Neuronal stem cell (in vitro differentiated cells): ENCODE measurements at regions not wholly inside any gene's neighbourhood (a gene's known extent, or its start where the extent isn't known, plus 50 kb on each side); places are given as distances from the start of the nearest gene placed in this dataset.

Experiments used
- DNase-seq: peaks from one replicate; pipeline ENCODE4 v3.0.0-alpha.2; 2013; ENCODE audit warnings: low spot score
- H2AFZ ChIP-seq: one replicate; pipeline ENCODE4 v1.6.1; 2013; ENCODE audit warnings: mild to moderate bottlenecking, low read length, inconsistent platforms
- H2AK5ac ChIP-seq: 2 replicates; pipeline ENCODE4 v1.6.1; 2013; ENCODE audit warnings: low read depth, mild to moderate bottlenecking, inconsistent platforms, low read length, moderate library complexity, mixed read lengths
- H2BK120ac ChIP-seq: 2 replicates; pipeline ENCODE4 v1.6.1; 2013; ENCODE audit warnings: low read depth, mild to moderate bottlenecking, inconsistent platforms, low read length, moderate library complexity, mixed read lengths
- H2BK12ac ChIP-seq: one replicate; pipeline ENCODE4 v1.6.1; 2013; ENCODE audit warnings: low read length, inconsistent platforms
- H2BK15ac ChIP-seq: 2 replicates; pipeline ENCODE4 v1.6.1; 2013; ENCODE audit warnings: mild to moderate bottlenecking, low read length, inconsistent platforms, mixed read lengths
- H2BK5ac ChIP-seq: one replicate; pipeline ENCODE4 v1.6.1; 2013; ENCODE audit warnings: inconsistent platforms, mild to moderate bottlenecking, low read length, moderate library complexity
- H3K14ac ChIP-seq: one replicate; pipeline ENCODE4 v1.6.1; 2013; ENCODE audit warnings: low read length, inconsistent platforms
- H3K18ac ChIP-seq: 2 replicates; pipeline ENCODE4 v1.6.1; 2013; ENCODE audit warnings: low read length, inconsistent platforms
- H3K23ac ChIP-seq: 2 replicates; pipeline ENCODE4 v1.6.1; 2013; ENCODE audit warnings: low read depth, mild to moderate bottlenecking, mixed read lengths, low read length, inconsistent platforms; ENCODE audit not compliant: poor library complexity
- H3K27ac ChIP-seq: replicated peaks from 3 replicates; pipeline ENCODE4 v1.5.1; 2013; ENCODE audit warnings: low read length, inconsistent platforms
- H3K27me3 ChIP-seq, 3 experiments: 2 replicates each; pipeline ENCODE4 v1.6.1; 2013; ENCODE audit warnings: low read length in 3 of 3, mild to moderate bottlenecking in 2 of 3, inconsistent platforms in 1 of 3, low read depth in 1 of 3, mixed read lengths in 1 of 3, moderate library complexity in 1 of 3; ENCODE audit not compliant: control insufficient read depth in 3 of 3, insufficient read depth in 3 of 3
- H3K36me3 ChIP-seq, 2 donors: replicated peaks in 1 of 2; 2 replicates each; pipeline ENCODE4 v1.6.1; 2013; ENCODE audit warnings: low read length in 2 of 2; ENCODE audit not compliant: control insufficient read depth in 2 of 2, insufficient read depth in 2 of 2
- H3K4ac ChIP-seq: 2 replicates; pipeline ENCODE4 v1.6.1; 2013; ENCODE audit warnings: inconsistent platforms, mild to moderate bottlenecking, low read length, moderate library complexity
- H3K4me1 ChIP-seq, 2 donors: 1 replicate in 1 of 2; 2 replicates in 1 of 2; pipeline ENCODE4 v1.6.1; 2013; ENCODE audit warnings: low read length in 2 of 2, low read depth in 1 of 2; ENCODE audit not compliant: control insufficient read depth in 2 of 2, insufficient read depth in 1 of 2
- H3K4me2 ChIP-seq: one replicate; pipeline ENCODE4 v1.6.1; 2013; ENCODE audit warnings: mild to moderate bottlenecking, low read length, inconsistent platforms; ENCODE audit not compliant: insufficient read depth, poor library complexity, severe bottlenecking
- H3K4me3 ChIP-seq, 2 donors: 2 replicates each; pipeline ENCODE4 v1.5.1; 2013; ENCODE audit warnings: low read length in 2 of 2, mild to moderate bottlenecking in 2 of 2, inconsistent platforms in 1 of 2, moderate library complexity in 1 of 2
- H3K79me1 ChIP-seq: one replicate; pipeline ENCODE4 v1.6.1; 2013; ENCODE audit warnings: low read depth, mild to moderate bottlenecking, inconsistent platforms, low read length, moderate library complexity
- H3K9ac ChIP-seq: one replicate; pipeline ENCODE4 v1.6.1; 2013; ENCODE audit warnings: mild to moderate bottlenecking, low read depth, low read length, inconsistent platforms; ENCODE audit not compliant: poor library complexity
- H3K9me3 ChIP-seq, 2 donors: replicated peaks in 1 of 2; 2 replicates each; pipeline versions ENCODE3 to v1.6.1; 2013; ENCODE audit warnings: low read length in 2 of 2, mild to moderate bottlenecking in 2 of 2, inconsistent platforms in 1 of 2, low read depth in 1 of 2, mixed read lengths in 1 of 2, moderate library complexity in 1 of 2; ENCODE audit not compliant: control insufficient read depth in 2 of 2, insufficient read depth in 1 of 2
- H4K8ac ChIP-seq: one replicate; pipeline ENCODE4 v1.6.1; 2013; ENCODE audit warnings: low read depth, mild to moderate bottlenecking, inconsistent platforms, low read length, moderate library complexity
- H4K91ac ChIP-seq: one replicate; pipeline ENCODE4 v1.6.1; 2013; ENCODE audit warnings: low read length, low read depth, mild to moderate bottlenecking, inconsistent platforms; ENCODE audit not compliant: poor library complexity
- WGBS, 2 donors: extraction: QIAGEN DNeasy Blood & Tissue Kit; methylation state at CpG; one replicate each; pipeline ENCODE4 v1.1.7; 2013; ENCODE audit warnings: missing lambda C conversion rate in 2 of 2, mixed read lengths in 1 of 2; ENCODE audit not compliant: insufficient read length in 2 of 2, insufficient replicate concordance in 1 of 2; ENCODE audit errors: extremely low coverage in 2 of 2; 5-methylcytosine and 5-hydroxymethylcytosine counted together

- H2AFZ ChIP-seq: peak overlapping the region; percentile 45
- no peak overlapping the region for H2AK5ac ChIP-seq
- no peak overlapping the region for H2BK5ac ChIP-seq
- H3K27ac ChIP-seq: no peak overlapping the region
- H3K4me2 ChIP-seq: no peak overlapping the region
- DNase-seq: no peak
- H3K79me1 ChIP-seq: no peaks in the 10 kb centered on the region
- H4K8ac ChIP-seq: no peak overlapping the region
- peak overlapping the region; percentile 62 for H3K18ac ChIP-seq
- H3K14ac ChIP-seq: peak overlapping the region; percentile 10
- WGBS, 2 donors: no CpG with 5 or more reads among the region's 17 CpGs
- H3K9me3 ChIP-seq: no peaks in the 10 kb centered on the region
- no peaks in the 10 kb centered on the region for H3K36me3 ChIP-seq
- peak overlapping the region in 1 of 2 donors; percentile 22 for H3K4me3 ChIP-seq
- H3K4ac ChIP-seq: no peak overlapping the region
- H2BK12ac ChIP-seq: no peak overlapping the region
- no peak overlapping the region for H4K91ac ChIP-seq
- no peak overlapping the region for H3K9ac ChIP-seq
- H2BK120ac ChIP-seq: no peak overlapping the region
- H3K4me1 ChIP-seq: peaks cover 0 to 3% of the 10 kb centered on the region in 2 donors
- H3K23ac ChIP-seq: no peak overlapping the region
- H2BK15ac ChIP-seq: no peak overlapping the region
- no peaks in the 10 kb centered on the region for H3K27me3 ChIP-seq
These were observed 50.1 kb upstream of the SMOC2 start for GRCh38 chr6:168390749-168391420.
